ENCODE measurements at regions not wholly inside any gene's neighbourhood (a gene's known extent, or its start where the extent isn't known, plus 50 kb on each side); places are given as distances from the start of the nearest gene placed in this dataset.

GRCh38 chr3:31416980-31417379 is 115.7 kb upstream of the STT3B start:
- no peak for DNase-seq (ENCODE audit: low spot score)
- in situ Hi-C loops (cut with HindIII; ENCODE audit: extremely low pct_ligation_motif_present, low pct_unique_long_range_greater_than_20kb) = no loop called here

More at GRCh38 chr3:31416980-31417379, 115.7 kb upstream of the STT3B start:
- intact Hi-C loops (cut with micrococcal nuclease; ENCODE audit: unreplicated experiment) = no loop called here
- Histone ChIP-seq H3K9me3 (ENCODE audit: low read length) (no peaks in the 10 kb centered on the region), H3K36me3 (replicated peaks in 1 of 2; ENCODE audit: control insufficient read depth in 1 of 2, insufficient read depth in 2 of 2, low read length in 2 of 2) (no peaks in the 10 kb centered on the region), H4K20me1 (ENCODE audit: insufficient read depth, low read length) (no peaks in the 10 kb centered on the region), H3K4me1 (ENCODE audit: insufficient read depth, low read length) (peaks cover 37% of the 10 kb centered on the region), H2AFZ (ENCODE audit: low read length) (no peak overlapping the region), H3K4me3 (replicated peaks in 1 of 3; ENCODE audit: insufficient read depth in 1 of 3, low read depth in 2 of 3, low read length in 3 of 3) (no peak overlapping the region), H3K27ac (ENCODE audit: extremely low read length, insufficient read depth, low read length) (no peak overlapping the region), H3K27me3 (ENCODE audit: control insufficient read depth in 1 of 2, insufficient read depth in 2 of 2, low read length in 2 of 2) (no peaks in the 10 kb centered on the region), H3K4me2 (ENCODE audit: low read depth, low read length) (no peak overlapping the region), H3K9ac (ENCODE audit: insufficient read depth, low read depth, low read length) (no peak overlapping the region), H3K79me2 (ENCODE audit: insufficient read depth, low read length) (no peaks in the 10 kb centered on the region)
- POLR2A ChIA-PET = no interaction called here
- FAIRE-seq (no peak), ATAC-seq (no peak)
- no TSS peak for BruUV-seq (replicated peaks)
- TF ChIP-seq ZBTB1 (CRISPR knock-in tag; IDR thresholded peaks at IDR 0.05; ENCODE audit: borderline replicate concordance) = no peak
- no peak for TF ChIP-seq MTA1 (CRISPR knock-in tag; IDR thresholded peaks at IDR 0.05; ENCODE audit: borderline replicate concordance)
- TF ChIP-seq ZNF772 (CRISPR knock-in tag; IDR thresholded peaks at IDR 0.05) = no peak
- no peak for TF ChIP-seq ZNF639 (CRISPR knock-in tag; conservative IDR thresholded peaks at IDR 0.05)
- TF ChIP-seq CREBL2 (CRISPR knock-in tag; IDR thresholded peaks at IDR 0.05; ENCODE audit: borderline replicate concordance) = no peak
- TF ChIP-seq GLI4 (CRISPR knock-in tag; IDR thresholded peaks at IDR 0.05; ENCODE audit: borderline replicate concordance) = no peak
- no peak for TF ChIP-seq CHD4 (IDR thresholded peaks at IDR 0.05; ENCODE audit: borderline replicate concordance, low read length)
- no peak for TF ChIP-seq DMAP1 (CRISPR knock-in tag; IDR thresholded peaks at IDR 0.05)
- TF ChIP-seq HOMEZ (CRISPR knock-in tag; IDR thresholded peaks at IDR 0.05; ENCODE audit: low read depth) = no peak
- TF ChIP-seq CHCHD3 (CRISPR knock-in tag; IDR thresholded peaks at IDR 0.05) = no peak
- TF ChIP-seq CBX5 (CRISPR knock-in tag; IDR thresholded peaks at IDR 0.05; ENCODE audit: borderline replicate concordance) = no peak
- 81% methylated on average over 4 of the region's 4 CpGs for WGBS (ENCODE audit: low lambda C conversion rate)
- CTCF ChIA-PET (ENCODE audit: low intra/inter-chr PET ratio, low total read pairs) = no interaction called here

Data from HepG2 (cell line).